ENCODE measurements at regions not wholly inside any gene's neighbourhood (a gene's known extent, or its start where the extent isn't known, plus 50 kb on each side); places are given as distances from the start of the nearest gene placed in this dataset.
"Not testable (repeated sequence)": the region's sequence is repeated elsewhere in the genome, so short reads cannot be mapped to it uniquely, and the experiment has no call there.

DNA sequence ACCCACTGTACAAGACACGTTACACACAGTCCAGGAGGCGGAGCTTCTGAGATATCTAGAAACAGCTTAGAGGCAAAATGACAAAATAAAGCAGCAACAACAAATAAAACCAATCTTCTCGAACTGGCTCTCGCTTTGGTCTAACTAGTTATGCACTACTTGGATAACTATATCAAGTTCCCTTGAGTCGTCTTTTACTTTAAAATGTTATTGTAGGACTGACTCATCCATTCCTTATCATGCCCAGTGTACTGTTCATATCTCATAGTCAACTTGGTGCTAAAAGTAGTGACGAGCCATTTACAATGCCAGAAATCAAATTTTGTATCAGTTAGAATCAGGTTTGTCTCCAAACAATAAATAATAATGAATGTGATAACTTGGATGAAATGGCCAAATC is 102.5 kb upstream of the SLC35G4 start:
- no peak for DNase-seq

DNA sequence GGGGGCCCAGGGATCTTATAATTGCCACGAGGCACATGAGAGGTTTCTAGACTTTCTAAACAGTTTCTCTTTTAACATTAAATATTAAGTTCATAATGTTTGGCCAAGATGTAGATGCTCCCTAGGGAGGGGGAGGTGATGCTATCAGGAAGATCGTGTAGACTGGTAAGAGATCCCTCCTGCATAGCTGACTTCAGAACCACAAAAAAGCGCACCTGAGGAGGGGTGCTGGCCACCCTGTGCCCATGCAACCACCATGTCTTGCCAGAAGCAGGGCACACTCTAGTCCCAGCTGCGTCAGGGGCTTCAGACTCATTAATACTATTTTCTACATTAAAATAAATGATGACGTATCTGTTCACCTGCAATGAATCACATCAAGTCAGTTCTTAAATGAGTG is 103.4 kb upstream of the SLC35G4 start:
- DNase-seq, result no peak

- no peak for DNase-seq
These were observed 104.4 kb upstream of the SLC35G4 start for GRCh38 chr18:11504962-11505361.

- DNase-seq, result no peak
These were observed 107.0 kb upstream of the SLC35G4 start for GRCh38 chr18:11502368-11502767.

GRCh38 chr18:11501352-11501751 is 108.0 kb upstream of the SLC35G4 start:
- DNase-seq, result no peak

GRCh38 chr18:11500153-11501122 is 109.0 kb upstream of the SLC35G4 start:
- no peak for DNase-seq

GRCh38 chr18:11498821-11499220 is 110.6 kb upstream of the SLC35G4 start:
- no peak for DNase-seq

- DNase-seq, result no peak
These were observed 111.8 kb upstream of the SLC35G4 start for GRCh38 chr18:11497585-11497984.

DNA sequence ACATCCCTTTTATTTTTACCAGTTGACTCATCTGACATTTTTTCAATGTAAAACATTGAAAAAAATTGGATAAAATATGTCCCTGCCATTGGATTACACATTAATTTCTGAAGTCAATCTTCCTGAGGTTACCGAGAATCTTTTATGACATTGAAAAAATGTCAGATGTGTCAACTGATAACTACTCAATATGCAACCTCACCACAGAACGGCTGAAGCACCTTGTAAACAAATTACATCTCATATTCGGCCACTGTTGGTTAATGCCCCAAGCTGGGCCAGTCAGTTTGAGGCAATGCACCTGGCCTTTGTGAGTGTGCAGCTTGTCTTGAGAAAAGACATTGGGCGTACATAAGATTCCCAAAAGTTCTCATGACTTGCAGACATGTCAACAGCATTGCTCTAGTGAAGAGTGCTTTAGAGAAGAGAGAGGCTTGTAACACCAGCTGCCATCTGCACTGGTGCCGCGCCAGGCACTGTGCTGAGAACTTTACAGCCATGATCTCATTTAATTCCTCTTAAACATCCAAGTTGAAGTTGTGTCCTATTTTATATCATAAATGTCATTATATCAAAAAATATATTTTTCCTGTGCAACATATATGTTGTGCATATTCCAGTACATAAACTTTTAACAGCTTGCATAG is 112.7 kb upstream of the SLC35G4 start:
- no peak for DNase-seq

DNA sequence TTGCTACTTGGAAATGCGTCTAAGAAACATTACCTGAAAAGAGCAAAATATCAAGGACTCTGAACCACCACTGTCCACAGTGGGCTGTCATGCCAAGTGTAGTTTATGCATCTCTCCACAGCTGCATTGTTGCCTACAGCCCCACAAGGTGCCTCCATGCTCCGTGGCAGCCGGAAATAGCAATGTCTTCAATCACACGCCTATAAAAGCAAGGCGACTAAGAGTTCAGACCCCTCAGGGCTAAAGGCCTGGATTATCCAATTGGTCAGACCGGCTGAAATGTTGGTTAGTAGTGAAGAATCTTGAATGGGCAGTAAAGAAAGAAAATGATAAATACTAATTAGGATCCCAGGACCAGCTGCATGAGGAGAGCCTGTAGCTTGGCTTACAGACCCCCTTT is 114.0 kb upstream of the SLC35G4 start:
- DNase-seq, result no peak

- DNase-seq, result no peak
These were observed 115.3 kb upstream of the SLC35G4 start for GRCh38 chr18:11494107-11494506.

DNA sequence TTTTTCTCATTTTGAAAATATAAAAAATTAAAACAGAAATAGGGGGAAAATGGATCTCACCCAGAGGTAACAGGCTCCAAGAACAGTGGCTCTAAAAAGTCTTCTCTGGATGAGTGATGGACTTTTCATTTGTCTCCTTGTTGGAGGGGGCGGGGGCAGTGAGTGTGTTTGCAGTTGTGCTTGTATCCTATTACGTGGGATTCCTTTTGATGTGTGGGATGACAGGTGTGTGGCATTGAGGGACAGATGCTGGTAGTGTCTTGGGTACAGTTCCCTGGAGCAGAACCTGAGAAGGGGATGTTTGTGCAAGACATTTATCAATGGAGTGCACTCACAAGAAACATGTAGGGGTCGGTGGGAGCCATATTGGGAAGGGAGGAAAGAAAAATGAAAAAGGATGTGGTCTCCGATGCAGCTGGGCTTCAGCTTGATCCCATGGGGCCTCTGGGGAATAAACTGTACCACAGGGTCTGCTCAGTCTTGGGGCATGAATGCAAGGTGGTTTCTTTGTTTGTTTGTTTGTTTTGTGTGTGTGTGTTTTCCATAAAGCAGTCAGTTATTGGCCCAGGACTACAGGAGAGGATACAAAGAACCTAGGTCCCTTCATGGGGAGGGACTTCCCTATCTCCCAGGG is 120.0 kb upstream of the SLC35G4 start:
- DNase-seq, result no peak

- no peak for DNase-seq
These were observed 121.2 kb upstream of the SLC35G4 start for GRCh38 chr18:11488175-11488574.

DNA sequence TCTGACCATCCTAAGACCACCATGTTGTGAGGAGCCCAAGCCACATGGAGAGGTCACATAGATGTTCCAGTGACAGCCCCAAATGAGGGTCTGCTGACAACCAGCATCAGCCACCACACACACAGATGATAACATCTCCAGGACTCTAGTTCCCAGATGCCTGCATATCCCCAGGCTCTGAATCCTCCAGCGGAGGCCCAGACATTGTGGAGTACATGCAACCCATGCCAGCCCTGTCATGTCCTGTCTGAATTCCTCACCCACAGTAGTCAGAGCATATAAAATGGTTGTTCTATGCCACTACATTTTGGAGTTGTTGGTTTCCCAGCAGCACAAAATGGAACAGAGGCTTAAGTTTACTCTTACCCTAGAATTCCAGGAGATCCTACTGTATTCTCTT is 122.0 kb upstream of the SLC35G4 start:
- no peak for DNase-seq

- DNase-seq, result no peak
These were observed 127.1 kb upstream of the SLC35G4 start for GRCh38 chr18:11482271-11482670.

DNA sequence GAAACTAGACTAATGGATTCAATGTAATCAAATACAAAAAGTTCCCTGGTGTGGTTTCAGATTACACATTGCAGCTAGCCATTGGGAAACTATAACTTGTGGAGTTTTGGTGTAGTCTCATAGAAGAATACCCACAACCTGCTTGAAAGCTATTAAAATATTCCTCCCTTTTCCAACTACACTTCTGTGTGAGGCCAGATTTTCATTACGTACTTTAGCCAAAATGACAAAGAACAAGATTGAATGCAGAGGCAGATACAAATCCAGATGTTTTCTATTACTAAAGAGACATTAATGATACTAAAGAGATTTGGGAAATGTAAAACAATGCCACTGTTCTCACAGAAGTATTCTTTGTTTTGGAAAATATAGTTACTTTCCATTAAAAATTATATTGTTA is 128.7 kb upstream of the SLC35G4 start:
- DNase-seq, result no peak

GRCh38 chr18:11479031-11479430 is 130.4 kb upstream of the SLC35G4 start:
- DNase-seq, result not testable (repeated sequence)

- DNase-seq, result no peak
These were observed 138.5 kb upstream of the SLC35G4 start for GRCh38 chr18:11470941-11471340.

- no peak for DNase-seq
These were observed 140.8 kb upstream of the SLC35G4 start for GRCh38 chr18:11468617-11469016.

- no peak for DNase-seq
These were observed 141.3 kb upstream of the SLC35G4 start for GRCh38 chr18:11468120-11468519.

- DNase-seq, result no peak
These were observed 141.8 kb upstream of the SLC35G4 start for GRCh38 chr18:11467611-11468010.

- no peak for DNase-seq
These were observed 145.3 kb upstream of the SLC35G4 start for GRCh38 chr18:11464129-11464528.

- no peak for DNase-seq
These were observed 150.9 kb upstream of the SLC35G4 start for GRCh38 chr18:11458447-11458846.

GRCh38 chr18:11457853-11458252 is 151.5 kb upstream of the SLC35G4 start:
- DNase-seq, result not testable (repeated sequence)

Measured in hematopoietic multipotent progenitor cell treated with erythropoietin and hydrocortisone succinate and interleukin-3 and kit ligand, for 4 days (in vitro differentiated cells).